ENCODE measurements at regions not wholly inside any gene's neighbourhood (a gene's known extent, or its start where the extent isn't known, plus 50 kb on each side); places are given as distances from the start of the nearest gene placed in this dataset.
"Not testable (repeated sequence)": the region's sequence is repeated elsewhere in the genome, so short reads cannot be mapped to it uniquely, and the experiment has no call there.

DNA sequence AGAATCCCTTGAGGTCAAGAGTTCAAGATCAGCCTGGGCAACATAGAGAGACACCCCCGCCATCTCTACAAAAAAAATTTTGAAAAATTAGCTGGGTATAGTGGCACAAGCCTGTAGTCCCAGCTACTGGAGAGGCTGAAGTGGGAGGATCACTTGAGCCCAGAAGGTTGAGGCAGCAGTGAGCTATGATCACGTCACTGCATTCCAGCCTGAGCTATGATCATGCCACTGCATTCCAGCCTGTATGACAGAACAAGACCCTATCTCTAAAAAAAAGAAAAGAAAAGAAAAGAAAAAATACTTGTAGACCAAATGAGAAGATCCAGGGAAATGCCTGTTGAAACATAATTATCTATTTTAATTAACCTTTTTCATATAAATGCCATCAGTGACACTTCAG, 93.8 kb upstream of the MDM1 start:
- peak; percentile 24 for DNase-seq (ENCODE audit: low read depth)

DNA sequence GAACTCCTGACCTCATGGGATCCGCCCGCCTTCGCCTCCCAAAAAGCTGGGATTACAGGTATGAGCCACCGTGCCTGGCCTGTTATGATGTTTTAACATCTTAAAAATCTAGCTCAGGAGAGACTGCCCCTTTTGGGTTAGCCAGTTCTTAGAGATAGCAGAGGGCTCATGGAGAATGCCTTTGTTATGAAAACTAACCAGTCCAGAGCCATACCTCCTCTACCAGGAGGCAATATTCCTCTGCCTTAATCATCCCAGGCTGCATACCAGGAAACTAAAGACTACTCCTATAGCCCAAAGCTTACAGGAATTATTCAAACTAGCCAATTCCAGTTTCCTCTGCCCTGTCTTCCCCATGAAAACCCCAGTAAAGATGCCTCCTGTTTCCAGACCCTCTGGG, 96.0 kb upstream of the MDM1 start:
- DNase-seq (ENCODE audit: low read depth) = no peak

DNA sequence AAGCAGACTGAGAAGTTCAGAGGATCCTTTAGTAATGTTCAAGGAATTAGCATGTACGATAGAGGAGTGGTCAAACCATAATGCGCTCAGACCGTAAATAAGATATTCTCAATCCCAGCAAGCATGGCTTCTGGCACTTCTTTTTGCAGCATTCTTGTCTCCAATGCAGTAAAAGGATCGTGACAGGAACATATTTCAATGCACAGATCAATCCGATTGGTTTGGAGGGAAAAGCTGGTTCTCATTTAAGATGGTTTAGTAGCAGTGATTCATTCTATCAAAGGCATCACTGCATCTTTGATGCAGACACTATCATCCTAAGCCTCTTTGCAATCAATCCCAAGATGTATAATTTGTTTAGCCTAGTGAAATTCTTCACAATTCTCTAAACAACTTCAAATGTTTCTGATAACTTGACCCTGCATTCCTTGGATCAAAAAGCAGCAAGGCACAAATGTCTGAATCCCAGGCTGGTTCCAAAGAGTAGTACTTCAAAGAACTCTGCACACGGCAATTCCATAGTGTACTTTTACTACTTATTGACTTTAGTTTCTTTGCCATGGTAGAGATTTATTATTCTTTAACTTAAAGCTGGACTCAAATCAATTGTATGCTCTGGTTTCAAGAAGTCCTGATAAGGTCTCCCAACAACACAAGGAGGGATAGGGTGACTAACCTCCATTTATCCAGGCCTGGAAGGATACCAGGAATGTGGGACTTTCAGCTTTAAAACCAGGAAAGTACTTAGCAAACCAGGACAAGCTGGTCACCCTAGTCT, 96.8 kb upstream of the MDM1 start:
- no peak for DNase-seq (ENCODE audit: low read depth)

DNA sequence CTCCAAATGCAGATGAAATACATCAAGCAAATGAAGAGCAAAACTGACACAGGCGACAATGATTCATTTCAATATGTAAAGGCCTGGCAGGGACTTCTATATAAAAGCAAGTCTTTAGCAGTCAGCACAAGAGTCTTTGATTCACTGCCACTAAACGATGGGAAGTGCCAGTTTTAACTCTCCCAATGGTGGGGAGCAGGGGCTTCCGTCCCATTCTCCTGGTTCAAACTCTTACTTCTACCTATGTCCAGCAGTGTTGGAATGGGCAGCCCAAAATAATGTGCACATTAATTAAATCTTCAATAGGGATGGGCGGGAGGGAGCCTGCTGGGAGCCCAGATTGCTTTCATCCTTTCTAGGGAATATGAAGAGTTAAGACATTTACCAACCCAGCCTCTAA, 97.5 kb upstream of the MDM1 start:
- no peak for DNase-seq (ENCODE audit: low read depth)

DNA sequence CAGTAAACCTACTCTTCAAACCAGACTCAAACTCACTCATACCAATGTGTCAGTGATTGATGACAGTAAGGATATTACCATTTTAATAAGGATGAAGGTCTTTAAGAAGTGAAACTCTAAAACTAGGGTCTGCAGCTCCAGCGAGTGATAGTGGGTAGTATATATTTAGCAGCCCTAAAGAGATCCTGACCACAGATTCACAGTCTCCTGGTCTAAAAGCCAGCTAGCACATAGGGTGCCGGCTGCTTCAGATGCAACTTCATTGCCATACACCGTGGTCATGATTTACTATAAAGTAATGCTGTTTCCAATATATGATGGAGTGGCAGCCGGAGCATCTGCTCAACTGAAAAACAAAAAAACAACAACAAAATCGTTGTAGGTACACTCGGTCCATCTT, 99.6 kb upstream of the MDM1 start:
- no peak for DNase-seq (ENCODE audit: low read depth)

DNA sequence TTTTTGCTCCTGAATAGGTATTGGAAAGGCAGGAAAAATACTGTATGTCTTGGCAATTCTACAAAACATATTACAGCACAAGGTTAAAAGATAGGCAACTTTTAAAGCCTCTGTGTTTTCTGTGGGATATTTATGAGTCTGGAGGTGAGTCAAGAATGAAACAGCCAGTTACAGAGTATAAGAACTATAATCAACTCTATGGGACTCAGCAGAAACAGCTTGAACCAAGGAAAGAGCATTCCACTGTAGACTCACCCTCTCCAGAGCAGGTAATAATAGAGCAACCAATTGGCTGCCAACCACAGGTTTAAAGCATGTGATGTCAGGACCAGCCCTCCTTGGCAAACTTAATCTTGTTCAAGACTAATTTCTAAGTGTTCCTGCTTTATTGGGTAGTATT, 100.5 kb upstream of the MDM1 start:
- no peak for DNase-seq (ENCODE audit: low read depth)

DNA sequence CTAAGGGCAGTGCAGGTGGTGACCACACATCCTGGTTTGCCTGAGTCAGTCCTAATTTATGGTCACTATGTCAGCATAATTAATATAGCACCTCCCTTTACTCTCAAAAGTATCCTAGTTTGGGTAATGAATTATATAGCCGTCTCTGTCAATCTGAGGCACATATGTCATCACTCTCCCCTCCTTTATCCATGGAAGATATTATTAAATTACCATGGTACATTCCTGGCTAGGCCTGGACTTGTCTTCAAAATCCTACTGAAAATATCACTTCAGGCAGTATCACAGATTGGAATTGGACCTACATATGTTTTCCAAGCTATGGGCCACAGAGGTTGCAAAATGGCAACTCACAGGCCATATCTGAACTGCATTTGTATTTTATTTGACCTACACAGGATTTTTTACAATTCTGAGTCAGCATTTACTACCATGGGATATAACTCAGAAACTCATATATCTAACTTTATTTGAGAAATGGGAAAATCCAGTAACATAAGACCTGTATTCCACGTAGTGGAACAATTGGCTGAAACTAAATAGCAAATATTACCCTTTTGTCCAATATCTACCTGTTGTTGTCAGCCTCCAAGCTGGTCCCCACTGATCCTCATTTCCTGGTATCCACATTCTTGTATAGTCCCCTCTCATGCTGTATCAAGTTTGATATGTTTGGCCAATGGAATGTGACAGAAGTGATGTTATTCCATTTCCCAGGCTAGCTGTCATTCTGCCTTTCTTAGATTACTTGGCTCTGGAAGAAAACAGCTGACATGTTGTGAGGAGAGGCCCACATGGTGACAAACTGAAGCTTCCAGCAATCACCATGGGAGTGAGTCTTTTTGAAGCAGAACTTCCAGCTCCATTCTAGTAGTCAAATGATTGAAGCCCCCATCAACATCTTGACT, 102.5 kb upstream of the MDM1 start:
- no peak for DNase-seq (ENCODE audit: low read depth)

DNA sequence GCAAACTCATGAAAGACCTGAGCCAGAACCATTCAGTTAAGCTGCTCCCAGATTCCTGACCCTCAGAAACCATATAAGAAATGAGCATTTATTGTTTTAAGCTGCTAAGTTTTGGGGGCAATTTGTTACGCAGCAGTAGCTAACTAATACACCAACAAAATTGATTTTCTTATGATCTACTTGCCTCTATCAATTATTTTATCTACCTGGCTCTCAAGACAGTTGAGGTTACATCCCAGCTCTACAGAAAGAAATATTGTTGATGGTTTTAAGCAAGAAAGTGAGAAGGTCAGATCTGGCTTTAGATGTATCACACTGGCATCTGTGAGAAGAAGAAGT, 103.1 kb upstream of the MDM1 start:
- no peak for DNase-seq (ENCODE audit: low read depth)

DNA sequence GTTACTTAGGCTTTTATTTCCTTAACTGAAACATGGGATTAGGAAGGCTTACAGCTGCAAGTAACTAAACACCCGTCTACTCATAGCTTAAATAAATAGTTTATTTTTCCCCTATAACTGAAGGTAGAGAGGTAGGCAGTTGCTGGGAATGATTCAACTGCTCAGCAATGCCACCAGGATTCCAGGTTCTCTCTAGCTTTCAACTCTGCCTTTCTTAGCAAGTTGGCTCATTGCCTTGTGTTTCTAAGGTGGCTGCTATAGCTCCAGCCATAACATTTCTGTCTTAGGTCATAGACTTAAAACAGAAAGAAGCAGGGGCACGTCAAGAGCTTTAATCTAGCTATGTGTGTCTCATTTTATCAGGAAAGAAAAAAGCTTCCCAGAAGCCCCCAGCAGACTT, 103.7 kb upstream of the MDM1 start:
- no peak for DNase-seq (ENCODE audit: low read depth)

DNA sequence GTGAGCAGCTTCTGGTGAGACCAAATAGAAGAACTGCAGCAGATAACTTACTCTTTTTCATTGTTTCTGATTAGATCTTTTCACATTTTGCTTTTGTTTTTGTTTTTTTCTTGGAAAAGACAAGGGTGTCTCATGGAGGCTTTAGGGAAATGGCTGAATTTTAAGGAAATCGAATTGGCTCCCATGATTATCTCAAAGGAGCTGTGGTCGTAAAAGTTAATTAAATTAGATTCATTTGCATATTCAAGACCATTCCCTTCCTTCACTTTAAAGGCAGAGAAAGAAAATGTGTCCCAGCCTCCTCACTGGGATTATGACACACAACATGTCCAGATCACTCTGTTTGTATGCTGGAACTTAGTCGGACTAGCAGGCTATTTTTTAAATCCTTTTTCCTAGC, 106.4 kb upstream of the MDM1 start:
- no peak for DNase-seq (ENCODE audit: low read depth)

DNA sequence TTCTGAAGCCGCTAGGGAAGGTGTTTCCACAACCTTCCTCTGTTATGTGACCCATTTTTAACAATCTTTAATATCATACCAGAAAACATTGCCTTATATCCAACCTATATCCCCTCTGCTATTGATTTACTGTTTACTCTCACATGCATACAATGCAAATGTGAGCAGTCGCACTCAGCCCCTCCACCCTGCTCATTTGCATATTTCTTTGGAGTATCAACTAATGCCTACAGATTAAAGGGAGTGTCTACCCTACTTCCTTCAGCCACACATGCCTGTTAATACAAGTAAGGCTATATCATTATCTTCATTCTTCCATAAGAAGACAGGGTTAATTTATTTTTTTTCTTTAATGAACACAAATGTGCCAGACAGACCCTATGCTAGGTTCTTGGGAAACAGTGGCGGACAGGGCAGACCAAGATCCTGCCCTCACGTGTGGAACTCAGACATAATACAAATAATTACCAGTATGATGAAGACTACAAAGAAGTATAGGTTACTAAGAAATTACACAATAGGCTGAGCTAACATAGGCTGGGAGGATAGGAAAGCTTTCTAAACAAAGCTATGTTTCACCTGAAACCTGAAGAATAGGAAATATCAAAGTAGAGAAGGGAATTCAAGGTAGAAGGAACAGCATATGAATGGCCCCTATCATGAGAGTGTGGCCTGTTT, 107.3 kb upstream of the MDM1 start:
- DNase-seq (ENCODE audit: low read depth) = no peak

DNA sequence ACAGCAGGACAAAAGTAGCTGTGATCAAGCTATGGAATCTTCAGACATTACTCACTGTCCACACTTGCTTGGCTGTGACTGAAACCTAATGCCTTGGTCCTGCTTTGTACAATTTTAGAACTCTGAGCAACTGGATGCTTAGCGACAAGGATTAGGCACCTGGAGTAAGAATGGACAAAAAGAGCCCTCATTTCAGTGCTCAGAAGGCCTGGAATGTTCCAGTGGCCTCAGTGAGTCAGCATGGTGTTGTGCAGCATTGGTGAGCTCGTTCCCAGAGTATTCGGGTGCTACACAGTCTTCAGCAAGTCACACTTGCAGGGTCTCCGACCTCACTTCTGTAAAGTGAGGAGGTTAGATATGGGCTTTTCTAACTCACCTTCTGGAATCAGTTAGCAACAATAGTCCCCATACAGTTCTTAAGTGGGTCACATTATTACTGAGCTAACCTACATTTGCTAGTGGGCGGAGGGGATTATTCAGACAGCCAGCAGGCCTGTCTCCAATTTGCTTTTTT, 108.0 kb upstream of the MDM1 start:
- peak; percentile 22 for DNase-seq (ENCODE audit: low read depth)

DNA sequence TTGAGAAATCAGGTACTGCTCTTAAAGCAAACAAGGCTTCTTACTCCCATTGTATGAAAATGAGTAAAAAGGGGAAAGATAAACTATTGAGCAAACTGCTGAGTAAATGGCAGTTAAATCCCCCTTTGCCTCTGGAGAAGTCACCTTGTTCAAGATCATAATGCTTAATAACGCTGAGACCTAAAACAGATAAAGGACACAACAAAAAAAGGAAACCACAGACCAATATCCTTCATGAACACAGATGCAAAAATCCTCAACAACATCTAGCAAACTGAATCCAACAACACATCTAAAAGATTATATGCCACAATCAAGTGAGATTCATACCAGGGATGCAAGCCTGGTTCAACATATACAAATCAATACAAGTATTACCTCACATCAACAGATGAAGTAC, 109.0 kb upstream of the MDM1 start:
- no peak for DNase-seq (ENCODE audit: low read depth)

DNA sequence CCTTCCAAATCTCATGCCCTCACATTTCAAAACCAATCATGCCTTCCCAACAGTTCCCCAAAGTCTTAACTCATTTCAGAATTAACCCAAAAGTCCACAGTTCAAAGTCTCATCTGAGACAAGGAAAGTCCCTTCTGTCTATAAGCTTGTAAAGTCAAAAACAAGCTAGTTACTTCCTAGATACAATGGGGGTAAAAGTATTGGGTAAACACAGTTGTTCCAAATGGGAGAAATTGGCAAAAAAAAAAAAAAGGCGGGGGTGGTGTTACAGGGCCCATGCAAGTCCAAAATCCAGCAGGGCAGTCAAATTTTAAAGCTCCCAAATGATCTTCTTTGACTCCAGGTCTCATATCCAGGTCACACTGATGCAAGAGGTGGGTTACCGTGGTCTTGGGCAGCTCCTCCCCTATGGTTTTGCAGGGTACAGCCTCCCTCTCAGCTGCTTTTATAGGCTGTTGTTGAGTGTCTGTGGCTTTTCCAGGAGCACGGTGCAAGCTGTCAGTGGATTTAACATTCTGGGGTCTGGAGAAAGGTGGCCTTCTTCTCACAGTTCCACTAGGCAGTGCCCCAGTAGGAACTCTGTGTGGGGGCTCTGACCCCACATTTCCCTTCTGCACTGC, 110.3 kb upstream of the MDM1 start:
- DNase-seq (ENCODE audit: low read depth) = not testable (repeated sequence)

DNA sequence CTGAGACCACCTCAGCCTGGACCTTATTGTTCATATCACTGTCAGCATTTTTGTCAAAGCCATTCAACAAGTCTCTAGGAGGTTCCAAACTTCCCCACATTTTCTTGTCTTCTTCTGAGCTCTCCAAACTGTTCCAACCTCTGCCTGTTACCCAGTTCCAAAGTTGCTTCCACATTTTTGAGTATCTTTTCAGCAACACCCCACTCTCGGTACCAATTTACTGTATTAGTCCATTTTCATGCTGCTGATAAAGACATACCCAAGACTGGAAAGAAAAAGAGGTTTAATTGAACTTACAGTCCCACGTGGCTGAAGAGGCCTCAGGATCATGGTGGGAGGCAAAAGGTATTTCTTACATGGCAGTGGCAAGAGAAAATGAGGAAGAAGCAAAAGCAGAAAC, 111.5 kb upstream of the MDM1 start:
- DNase-seq (ENCODE audit: low read depth) = not testable (repeated sequence)

DNA sequence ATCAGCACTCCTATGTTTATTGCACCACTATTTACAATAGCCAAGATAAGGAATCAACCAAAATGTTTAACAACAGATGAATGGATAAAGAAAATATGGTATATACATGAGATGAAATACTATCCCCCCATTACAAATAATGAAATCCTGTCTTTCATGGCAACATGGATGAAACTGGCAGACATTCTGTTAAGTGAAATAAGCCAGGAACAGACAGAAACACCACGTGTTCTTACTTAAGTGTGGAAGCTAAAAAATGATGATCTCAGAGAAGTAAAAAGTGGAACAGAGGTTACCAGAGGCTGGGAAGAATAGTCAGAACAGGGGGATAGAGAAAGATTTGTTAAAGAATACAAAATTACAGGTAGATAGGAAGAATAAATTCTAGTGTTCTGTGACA, 113.7 kb upstream of the MDM1 start:
- peak; percentile 69 for DNase-seq (ENCODE audit: low read depth)

DNA sequence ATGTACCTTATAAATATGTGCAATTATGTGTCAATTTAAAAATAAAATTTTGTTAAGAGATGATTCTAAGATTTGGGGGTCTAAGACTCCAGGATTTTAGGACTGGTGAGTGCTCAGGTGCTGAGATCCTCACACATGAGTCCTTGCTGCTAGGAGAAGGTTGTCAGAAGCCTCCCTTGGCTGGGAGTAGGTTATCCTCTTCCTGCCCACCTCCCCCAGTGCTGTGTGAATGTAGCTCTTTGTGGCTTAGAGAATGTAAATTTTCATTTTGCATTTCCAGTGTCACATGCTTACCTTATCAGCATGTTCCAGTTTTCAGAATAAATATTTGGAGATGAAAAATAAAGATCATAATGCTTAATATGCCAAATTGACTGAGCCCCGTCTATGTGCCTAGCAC, 114.2 kb upstream of the MDM1 start:
- DNase-seq (ENCODE audit: low read depth) = no peak

DNA sequence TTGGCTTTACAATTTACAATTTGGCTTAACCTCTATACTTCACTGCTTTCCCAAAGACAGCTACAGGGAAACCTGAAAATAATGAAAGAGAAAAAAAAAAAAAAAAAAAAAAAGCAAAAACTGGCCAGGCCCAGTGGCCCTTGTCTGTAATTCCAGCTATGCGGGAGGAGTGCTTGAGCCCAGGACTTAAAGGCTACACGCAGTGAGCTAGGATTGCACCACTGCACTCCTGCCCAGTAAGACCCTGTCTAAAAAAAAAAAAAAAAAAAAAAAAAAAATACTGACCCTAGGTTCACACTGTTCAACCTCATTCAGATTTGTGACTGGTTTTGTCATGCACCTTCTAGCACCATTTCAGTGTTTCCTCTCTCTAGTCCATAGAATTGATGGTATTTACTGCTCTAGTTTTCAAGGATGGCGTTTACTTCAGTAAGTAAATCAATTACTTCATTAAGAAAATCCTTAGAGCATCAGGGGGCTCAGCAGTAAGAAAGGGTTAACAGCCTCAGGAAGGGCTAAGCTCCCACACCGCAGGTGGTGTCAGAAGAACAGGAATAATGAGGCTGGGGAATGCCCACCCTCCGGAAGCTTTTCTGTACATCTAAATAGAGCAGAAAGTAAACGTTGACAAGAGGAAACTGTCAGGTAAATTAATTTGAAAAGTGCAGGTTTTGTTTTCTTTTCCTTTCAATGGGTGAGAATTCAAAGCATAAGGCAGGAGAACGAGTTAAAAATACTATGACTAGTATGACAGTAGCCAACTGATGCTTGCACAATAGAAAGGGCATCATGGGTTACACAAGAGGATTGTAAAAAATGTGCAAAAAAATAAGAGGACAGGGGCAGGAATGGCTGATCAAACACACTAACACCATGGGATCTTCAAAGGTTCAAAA, 115.0 kb upstream of the MDM1 start:
- peak; percentile 58 for DNase-seq (ENCODE audit: low read depth)

DNA sequence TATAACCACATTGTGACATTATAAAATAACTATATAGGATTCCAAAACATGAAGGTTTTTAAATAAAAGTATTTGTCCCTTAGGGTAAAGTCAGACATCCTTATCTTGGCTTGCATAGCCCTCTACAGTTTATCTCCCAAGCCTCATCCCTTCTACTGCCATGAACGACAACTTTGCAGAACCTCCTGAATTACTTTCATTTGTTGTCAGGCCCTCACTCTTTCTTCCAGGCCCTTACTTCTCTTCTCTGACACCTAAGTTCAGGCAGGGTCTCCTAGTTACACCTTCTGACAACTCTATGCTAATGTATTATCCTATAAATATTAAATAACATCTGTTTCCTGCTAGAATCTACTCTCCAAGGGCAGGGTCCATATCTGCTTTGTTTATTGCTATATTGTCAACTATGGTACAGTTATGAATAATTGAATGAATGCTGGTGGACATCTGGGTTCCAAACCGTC, 115.7 kb upstream of the MDM1 start:
- DNase-seq (ENCODE audit: low read depth) = no peak

DNA sequence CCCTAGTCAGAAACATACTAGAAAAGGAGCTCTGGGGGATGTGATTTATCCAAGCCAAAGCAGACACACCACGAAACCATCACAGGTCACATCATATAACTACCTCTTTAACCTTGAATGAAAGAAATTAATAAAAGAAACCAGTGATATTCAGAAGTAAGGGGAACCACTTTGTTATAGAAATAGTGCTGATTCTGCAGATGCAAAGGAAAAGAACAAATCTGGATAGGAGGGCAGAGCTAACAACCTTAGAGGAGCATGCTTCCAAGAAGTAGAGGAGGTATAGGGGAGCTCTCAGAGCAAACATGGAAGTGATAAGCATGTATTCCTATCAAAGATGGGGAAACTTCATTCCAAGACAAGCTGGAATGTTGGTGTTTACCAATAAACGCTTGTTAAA, 117.0 kb upstream of the MDM1 start:
- DNase-seq (ENCODE audit: low read depth) = no peak

DNA sequence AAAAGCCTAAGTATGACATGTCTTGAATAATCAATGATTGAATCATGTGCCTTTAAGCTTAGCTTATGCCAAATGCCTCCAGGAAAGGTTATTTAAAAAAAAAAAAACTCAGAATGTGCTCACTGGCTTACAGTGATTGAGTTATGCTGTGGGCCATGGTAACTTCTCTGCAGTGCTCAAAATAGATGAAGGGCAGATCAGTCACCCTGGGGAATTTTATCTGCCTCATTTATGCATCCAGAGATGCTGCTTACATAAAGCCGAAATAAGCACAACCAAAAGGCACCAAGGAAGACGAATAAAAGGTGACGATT, 118.7 kb upstream of the MDM1 start:
- no peak for DNase-seq (ENCODE audit: low read depth)
